ENCODE measurements at regions not wholly inside any gene's neighbourhood (a gene's known extent, or its start where the extent isn't known, plus 50 kb on each side); places are given as distances from the start of the nearest gene placed in this dataset.

DNA sequence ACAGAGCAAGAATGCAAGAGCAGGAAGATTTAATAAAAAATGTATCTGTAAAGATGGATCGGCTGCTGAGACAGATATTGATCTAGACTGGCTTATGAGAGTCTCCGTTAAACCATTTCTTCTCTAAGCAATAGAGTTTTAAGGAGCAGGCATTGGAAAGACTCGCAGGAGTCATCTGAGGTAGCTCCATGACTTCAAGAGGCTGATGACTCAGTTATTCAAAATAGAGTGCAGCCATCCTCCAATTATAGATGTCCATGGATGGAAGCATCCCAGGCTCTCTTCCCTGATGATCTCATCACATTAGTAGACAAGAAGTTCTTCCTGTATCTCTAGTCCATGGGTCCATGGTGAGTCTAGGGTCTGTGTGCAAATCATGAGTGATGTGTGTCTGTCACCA lies 638.3 kb upstream of the TMEM132C start:
- TF ChIP-seq, protein P1, sequence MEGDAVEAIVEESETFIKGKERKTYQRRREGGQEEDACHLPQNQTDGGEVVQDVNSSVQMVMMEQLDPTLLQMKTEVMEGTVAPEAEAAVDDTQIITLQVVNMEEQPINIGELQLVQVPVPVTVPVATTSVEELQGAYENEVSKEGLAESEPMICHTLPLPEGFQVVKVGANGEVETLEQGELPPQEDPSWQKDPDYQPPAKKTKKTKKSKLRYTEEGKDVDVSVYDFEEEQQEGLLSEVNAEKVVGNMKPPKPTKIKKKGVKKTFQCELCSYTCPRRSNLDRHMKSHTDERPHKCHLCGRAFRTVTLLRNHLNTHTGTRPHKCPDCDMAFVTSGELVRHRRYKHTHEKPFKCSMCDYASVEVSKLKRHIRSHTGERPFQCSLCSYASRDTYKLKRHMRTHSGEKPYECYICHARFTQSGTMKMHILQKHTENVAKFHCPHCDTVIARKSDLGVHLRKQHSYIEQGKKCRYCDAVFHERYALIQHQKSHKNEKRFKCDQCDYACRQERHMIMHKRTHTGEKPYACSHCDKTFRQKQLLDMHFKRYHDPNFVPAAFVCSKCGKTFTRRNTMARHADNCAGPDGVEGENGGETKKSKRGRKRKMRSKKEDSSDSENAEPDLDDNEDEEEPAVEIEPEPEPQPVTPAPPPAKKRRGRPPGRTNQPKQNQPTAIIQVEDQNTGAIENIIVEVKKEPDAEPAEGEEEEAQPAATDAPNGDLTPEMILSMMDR (conservative IDR thresholded peaks at IDR 0.05; ENCODE audit: low read length), result no peak
- no peak for TF ChIP-seq EZH2phosphoT487 (IDR thresholded peaks at IDR 0.05; ENCODE audit: borderline replicate concordance, low read depth, low read length)
